Activated T-helper 1 cell treated with anti-CD3 and anti-CD28 coated beads, Interleukin-12 subunit alpha, Interleukin-12 subunit beta, Interleukin-2, Interleukin-4 antibody, amounts not matched to agents 30 ng/mL and 10 ng/mL and 1 ng/mL, durations not matched to agents 14 hours and 24 hours and 36 hours (primary cell): ENCODE measurements at regions not wholly inside any gene's neighbourhood (a gene's known extent, or its start where the extent isn't known, plus 50 kb on each side); places are given as distances from the start of the nearest gene placed in this dataset.
A peak's percentile ranks its signal among the peaks of the same experiment; 100 is the strongest.
"Not testable (repeated sequence)": the region's sequence is repeated elsewhere in the genome, so short reads cannot be mapped to it uniquely, and the experiment has no call there.

Source experiments
- DNase-seq: peaks from one replicate; pipeline ENCODE4 v3.0.0; 2021; ENCODE audit warnings: low spot score
- H3K27ac Mint-ChIP-seq: one replicate; pipeline ENCODE4 v1.8.0; 2021; ENCODE audit warnings: mild to moderate bottlenecking, mixed read lengths
- H3K27me3 Mint-ChIP-seq: one replicate; pipeline ENCODE4 v1.8.0; 2022; ENCODE audit warnings: mild to moderate bottlenecking, moderate library complexity, mixed read lengths; ENCODE audit not compliant: insufficient read depth
- H3K36me3 Mint-ChIP-seq: one replicate; pipeline ENCODE4 v1.8.0; 2021; ENCODE audit warnings: low read depth, mixed read lengths
- H3K4me1 Mint-ChIP-seq: one replicate; pipeline ENCODE4 v1.8.0; 2021; ENCODE audit warnings: low read depth, mixed read lengths
- H3K4me3 Mint-ChIP-seq: one replicate; pipeline ENCODE4 v1.8.0; 2021; ENCODE audit warnings: mild to moderate bottlenecking, moderate library complexity, mixed read lengths
- H3K9me3 Mint-ChIP-seq: one replicate; pipeline ENCODE4 v1.8.0; 2021; ENCODE audit warnings: mixed read lengths
- intact Hi-C: fragments of 100-400 bp; cut with micrococcal nuclease; formaldehyde crosslinking; loops from one replicate; pipeline ENCODE4 v1.15.1; 2024

DNA sequence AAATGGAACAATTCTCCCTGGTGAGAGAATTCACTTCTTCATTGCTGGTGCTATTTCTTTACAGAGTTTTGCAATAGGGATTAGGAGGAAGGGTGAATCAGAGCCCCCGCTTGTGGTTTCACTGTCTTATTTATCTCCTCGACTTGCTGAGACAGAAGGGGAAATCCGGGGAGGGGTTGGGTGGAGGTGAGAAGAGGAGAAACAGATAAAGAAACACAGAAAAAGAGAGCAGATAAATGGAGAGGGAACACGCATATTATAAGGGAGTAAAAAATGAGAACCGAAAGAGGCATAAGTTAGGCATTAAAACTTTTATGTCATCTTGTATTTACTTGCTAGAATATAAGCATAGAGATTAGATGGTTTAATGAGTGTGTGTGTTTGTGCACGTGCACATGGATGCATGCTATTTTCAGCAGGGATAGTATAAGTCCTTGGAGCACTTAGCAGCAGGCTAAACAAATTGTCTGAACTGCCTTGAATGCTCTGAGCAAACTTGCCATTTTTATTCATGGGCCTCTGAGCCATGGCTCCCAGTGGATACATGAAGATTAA, 105.0 kb downstream of the OLIG3 start:
- Mint-ChIP-seq H3K27ac (peak overlapping the region; percentile 85), H3K36me3 (peaks cover 23% of the 10 kb centered on the region), H3K4me3 (peak overlapping the region; percentile 53), H3K4me1 (peaks cover 46% of the 10 kb centered on the region), H3K27me3 (no peaks in the 10 kb centered on the region), H3K9me3 (peaks cover 12% of the 10 kb centered on the region)
- DNase-seq: peak; percentile 73
- intact Hi-C loops: loop anchor here (1.0 kb wide), 4 partner anchors 11 to 268 kb away; no protein-coding TSS in a partner anchor

GRCh38 chr6:137387096-137387764, 107.0 kb downstream of the OLIG3 start:
- H3K4me1 Mint-ChIP-seq: peaks cover 49% of the 10 kb centered on the region
- H3K9me3 Mint-ChIP-seq: peaks cover 7% of the 10 kb centered on the region
- intact Hi-C loops: no loop called here
- no peak overlapping the region for H3K27ac Mint-ChIP-seq
- peaks cover 20% of the 10 kb centered on the region for H3K36me3 Mint-ChIP-seq
- no peak overlapping the region for H3K4me3 Mint-ChIP-seq
- DNase-seq: no peak
- peaks cover 5% of the 10 kb centered on the region for H3K27me3 Mint-ChIP-seq

GRCh38 chr6:137383287-137383686, 110.9 kb downstream of the OLIG3 start:
- intact Hi-C loops, H3K4me3 Mint-ChIP-seq, DNase-seq: not testable (repeated sequence)
- peaks cover 11% of the 10 kb centered on the region for H3K27me3 Mint-ChIP-seq
- H3K27ac Mint-ChIP-seq: peak overlapping the region; percentile 49
- H3K9me3 Mint-ChIP-seq: peaks cover 26% of the 10 kb centered on the region
- peaks cover 19% of the 10 kb centered on the region for H3K36me3 Mint-ChIP-seq
- H3K4me1 Mint-ChIP-seq: peaks cover 31% of the 10 kb centered on the region

GRCh38 chr6:137378090-137378369, 116.2 kb downstream of the OLIG3 start:
- Mint-ChIP-seq H3K27me3 (peaks cover 10% of the 10 kb centered on the region), H3K27ac (no peak overlapping the region), H3K9me3 (peaks cover 29% of the 10 kb centered on the region), H3K4me1 (peaks cover 22% of the 10 kb centered on the region), H3K36me3 (peaks cover 10% of the 10 kb centered on the region), H3K4me3 (no peak overlapping the region)
- DNase-seq: no peak
- intact Hi-C loops: no loop called here

DNA sequence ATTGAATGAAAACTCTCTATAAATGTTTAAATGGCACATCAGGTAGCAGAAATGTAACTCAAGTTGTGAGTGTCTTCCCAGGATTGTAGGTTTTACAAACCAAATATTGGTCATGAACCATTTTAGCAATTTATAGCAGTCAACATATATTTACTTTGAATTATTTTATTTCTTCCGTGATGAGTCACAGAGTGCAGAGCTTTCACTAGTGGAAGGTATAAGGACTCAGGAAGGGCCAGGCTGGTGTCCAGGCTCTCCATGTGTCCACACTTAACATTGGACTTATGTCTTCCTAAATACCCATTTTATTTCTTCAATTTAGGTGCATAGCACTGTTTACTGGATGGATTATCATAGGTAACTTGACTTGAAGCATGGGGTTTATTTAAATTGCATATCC, 120.9 kb downstream of the OLIG3 start:
- intact Hi-C loops: no loop called here
- H3K27ac Mint-ChIP-seq: no peak overlapping the region
- H3K4me3 Mint-ChIP-seq: no peak overlapping the region
- no peak for DNase-seq
- peaks cover 12% of the 10 kb centered on the region for H3K4me1 Mint-ChIP-seq
- H3K27me3 Mint-ChIP-seq: peaks cover 4% of the 10 kb centered on the region
- peaks cover 8% of the 10 kb centered on the region for H3K9me3 Mint-ChIP-seq
- peaks cover 4% of the 10 kb centered on the region for H3K36me3 Mint-ChIP-seq

- peaks cover 2% of the 10 kb centered on the region for H3K27me3 Mint-ChIP-seq
- H3K27ac Mint-ChIP-seq: no peak overlapping the region
- no peak overlapping the region for H3K4me3 Mint-ChIP-seq
- H3K9me3 Mint-ChIP-seq: peaks cover 4% of the 10 kb centered on the region
- H3K36me3 Mint-ChIP-seq: peaks cover 4% of the 10 kb centered on the region
- DNase-seq: no peak
- intact Hi-C loops: no loop called here
- H3K4me1 Mint-ChIP-seq: peaks cover 12% of the 10 kb centered on the region
These were observed 121.7 kb downstream of the OLIG3 start for GRCh38 chr6:137372532-137372931.

DNA sequence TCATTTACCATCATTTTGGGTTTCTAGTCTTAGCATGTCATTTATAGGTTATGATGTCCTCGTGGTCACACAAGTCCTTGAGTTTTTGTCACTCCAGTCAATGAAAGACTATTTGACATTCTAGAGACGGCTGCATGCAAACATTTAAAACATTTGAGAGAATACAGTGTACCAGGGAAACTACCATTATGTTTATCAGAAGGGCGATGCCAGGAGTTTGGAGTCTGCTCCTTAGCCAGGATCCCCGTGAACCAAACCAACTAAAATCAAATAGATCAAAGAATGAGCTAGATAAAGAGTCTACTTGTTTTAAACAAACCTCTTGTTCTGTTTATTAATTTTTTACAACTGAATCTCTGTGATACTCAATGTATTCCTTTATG, 122.6 kb downstream of the OLIG3 start:
- Mint-ChIP-seq H3K4me1 (peaks cover 12% of the 10 kb centered on the region), H3K4me3 (no peak overlapping the region), H3K9me3 (peaks cover 4% of the 10 kb centered on the region), H3K36me3 (peaks cover 4% of the 10 kb centered on the region), H3K27ac (no peak overlapping the region), H3K27me3 (peaks cover 2% of the 10 kb centered on the region)
- intact Hi-C loops: no loop called here
- no peak for DNase-seq

GRCh38 chr6:137370871-137371633, 123.1 kb downstream of the OLIG3 start:
- intact Hi-C loops: no loop called here
- no peak for DNase-seq
- Mint-ChIP-seq H3K27me3 (peaks cover 2% of the 10 kb centered on the region), H3K4me1 (peaks cover 11% of the 10 kb centered on the region), H3K9me3 (no peaks in the 10 kb centered on the region), H3K36me3 (no peaks in the 10 kb centered on the region), H3K4me3 (no peak overlapping the region), H3K27ac (no peak overlapping the region)

DNA sequence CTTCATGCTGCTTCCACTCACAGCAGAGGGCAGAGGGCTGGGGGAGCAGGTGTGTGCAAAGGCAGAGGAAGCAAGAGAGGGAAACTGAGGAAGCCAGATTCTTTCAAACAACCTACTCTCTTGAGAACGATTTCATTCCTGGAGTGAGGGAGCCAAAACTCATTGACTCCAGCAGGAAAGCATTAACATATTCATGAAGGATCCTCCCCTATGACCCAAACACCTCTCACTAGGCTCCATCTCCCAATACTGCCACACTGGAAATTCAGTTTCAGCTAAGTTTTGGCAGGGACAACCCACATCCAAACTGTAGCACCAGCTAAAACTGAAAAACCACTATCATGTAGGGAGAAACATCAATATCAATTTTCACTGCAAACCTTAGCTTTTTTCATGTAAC, 125.1 kb downstream of the OLIG3 start:
- Mint-ChIP-seq H3K27ac (no peak overlapping the region), H3K9me3 (no peaks in the 10 kb centered on the region), H3K27me3 (no peaks in the 10 kb centered on the region), H3K36me3 (no peaks in the 10 kb centered on the region), H3K4me3 (no peak overlapping the region), H3K4me1 (peaks cover 16% of the 10 kb centered on the region)
- no peak for DNase-seq
- intact Hi-C loops: no loop called here

DNA sequence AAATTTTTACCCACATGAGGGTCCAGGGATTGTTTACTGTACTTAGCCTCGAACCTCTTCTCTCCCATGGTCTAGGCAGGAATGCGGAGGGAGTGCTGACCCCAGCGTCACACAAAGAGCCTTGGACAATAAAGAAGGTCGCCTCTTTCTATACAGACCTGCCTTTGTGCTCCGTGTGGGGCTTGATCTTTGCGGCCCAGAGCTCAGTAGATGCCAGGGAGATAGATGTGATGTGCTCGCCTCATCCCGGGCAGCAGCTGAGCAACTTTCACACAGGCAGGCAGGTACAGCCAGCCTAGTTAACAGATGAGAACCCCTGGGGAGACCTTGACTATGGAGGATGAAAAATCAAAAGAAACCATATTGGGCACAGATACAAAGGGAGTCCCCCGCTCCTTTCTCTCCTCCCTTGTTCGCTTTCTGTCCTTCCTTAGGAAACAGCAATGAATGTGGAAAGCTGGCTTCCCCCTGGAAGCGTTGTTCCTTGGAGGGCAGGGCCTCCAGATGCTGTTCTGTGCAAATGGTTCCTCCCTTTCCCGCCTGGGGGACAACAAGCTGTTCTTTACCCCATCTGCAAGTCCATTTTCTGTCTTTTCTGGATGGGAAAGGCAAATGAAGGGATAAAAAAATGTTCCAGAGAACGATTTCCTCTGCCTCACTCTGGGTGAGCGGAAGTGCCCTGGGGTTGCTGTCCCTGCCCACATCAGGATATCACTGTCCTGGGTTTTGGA, 128.3 kb downstream of the OLIG3 start:
- H3K27me3 Mint-ChIP-seq: peaks cover 2% of the 10 kb centered on the region

DNA sequence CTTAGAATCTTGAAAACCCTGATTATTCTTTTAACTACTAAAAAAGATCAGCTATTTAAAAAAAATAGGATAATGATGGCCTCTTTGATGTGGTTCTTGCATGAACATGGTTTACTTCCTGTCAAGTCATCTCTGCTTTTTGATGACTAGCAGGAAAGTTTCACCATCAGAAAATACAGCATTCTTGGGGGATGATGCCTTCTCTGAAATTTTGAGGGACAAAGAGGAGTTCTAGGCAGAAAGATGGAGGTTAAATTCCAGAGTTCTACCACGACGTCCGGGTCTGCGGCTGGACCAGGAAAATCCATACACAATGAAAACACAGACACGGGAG, 130.4 kb downstream of the OLIG3 start:
- Mint-ChIP-seq H3K36me3 (peaks cover 4% of the 10 kb centered on the region), H3K4me3 (peak overlapping the region; percentile 45), H3K27me3 (peaks cover 2% of the 10 kb centered on the region), H3K9me3 (no peaks in the 10 kb centered on the region), H3K4me1 (peaks cover 28% of the 10 kb centered on the region), H3K27ac (peak overlapping the region; percentile 73)
- DNase-seq: peak; percentile 13
- intact Hi-C loops: loop anchor here (1.0 to 2.0 kb wide), 3 partner anchors 26 to 51 kb away; no protein-coding TSS in a partner anchor

More for the DNA sequence above, 128.3 kb downstream of the OLIG3 start:
- no peak for DNase-seq
- intact Hi-C loops: loop anchor here (2.0 kb wide), 1 partner anchor 49 kb away; no protein-coding TSS in a partner anchor
- Mint-ChIP-seq H3K9me3 (no peaks in the 10 kb centered on the region), H3K4me1 (peaks cover 35% of the 10 kb centered on the region), H3K27ac (no peak overlapping the region), H3K4me3 (no peak overlapping the region), H3K36me3 (peaks cover 4% of the 10 kb centered on the region)

GRCh38 chr6:137362878-137363804, 131.1 kb downstream of the OLIG3 start:
- Mint-ChIP-seq H3K27ac (no peak overlapping the region), H3K36me3 (peaks cover 4% of the 10 kb centered on the region), H3K9me3 (no peaks in the 10 kb centered on the region), H3K27me3 (peaks cover 2% of the 10 kb centered on the region), H3K4me3 (no peak overlapping the region), H3K4me1 (peaks cover 28% of the 10 kb centered on the region)
- intact Hi-C loops: loop anchor here (1.0 to 2.0 kb wide), 2 partner anchors 26 to 38 kb away; no protein-coding TSS in a partner anchor
- DNase-seq: no peak
